Mononuclear cell (primary cell): ENCODE measurements at regions not wholly inside any gene's neighbourhood (a gene's known extent, or its start where the extent isn't known, plus 50 kb on each side); places are given as distances from the start of the nearest gene placed in this dataset.

ENCODE experiments used
- H3K27me3 ChIP-seq: 2 replicates; pipeline ENCODE4 v1.6.0; 2011; ENCODE audit warnings: low read length, control low read depth; ENCODE audit not compliant: insufficient read depth
- H3K4me1 ChIP-seq: 2 replicates; pipeline ENCODE4 v1.5.1; 2011; ENCODE audit warnings: mild to moderate bottlenecking, low read length, control low read depth; ENCODE audit not compliant: insufficient read depth
- H3K4me3 ChIP-seq: 2 replicates; pipeline ENCODE4 v1.5.1; 2011; ENCODE audit warnings: mild to moderate bottlenecking, low read length, moderate library complexity
- H3K9me3 ChIP-seq: 2 replicates; pipeline ENCODE4 v1.5.1; 2011; ENCODE audit warnings: low read depth, mild to moderate bottlenecking, control low read depth, low read length

GRCh38 chr1:199687321-199687720, 340.2 kb upstream of the NR5A2 start:
- H3K9me3 ChIP-seq = no peaks in the 10 kb centered on the region
- H3K4me1 ChIP-seq = peaks cover 22% of the 10 kb centered on the region
- H3K4me3 ChIP-seq = no peak overlapping the region
- no peaks in the 10 kb centered on the region for H3K27me3 ChIP-seq

- H3K27me3 ChIP-seq = no peaks in the 10 kb centered on the region
- no peak overlapping the region for H3K4me3 ChIP-seq
- H3K9me3 ChIP-seq = no peaks in the 10 kb centered on the region
- H3K4me1 ChIP-seq = peaks cover 23% of the 10 kb centered on the region
Observed at GRCh38 chr1:199688133-199688676, 339.3 kb upstream of the NR5A2 start.

- Histone ChIP-seq H3K4me3 (no peak overlapping the region), H3K4me1 (peaks cover 23% of the 10 kb centered on the region), H3K9me3 (no peaks in the 10 kb centered on the region)
Observed at GRCh38 chr1:199688774-199689173, 338.7 kb upstream of the NR5A2 start.

GRCh38 chr1:199690496-199690895, 337.0 kb upstream of the NR5A2 start:
- Histone ChIP-seq H3K27me3 (no peaks in the 10 kb centered on the region), H3K4me1 (peaks cover 23% of the 10 kb centered on the region), H3K4me3 (no peak overlapping the region), H3K9me3 (no peaks in the 10 kb centered on the region)

More at GRCh38 chr1:199688774-199689173, 338.7 kb upstream of the NR5A2 start:
- no peaks in the 10 kb centered on the region for H3K27me3 ChIP-seq

- H3K27me3 ChIP-seq = no peaks in the 10 kb centered on the region
- peaks cover 23% of the 10 kb centered on the region for H3K4me1 ChIP-seq
- H3K4me3 ChIP-seq = no peak overlapping the region
- no peaks in the 10 kb centered on the region for H3K9me3 ChIP-seq
Observed at GRCh38 chr1:199691540-199691939, 336.0 kb upstream of the NR5A2 start.

GRCh38 chr1:199693724-199694123, 333.8 kb upstream of the NR5A2 start:
- H3K9me3 ChIP-seq = no peaks in the 10 kb centered on the region
- H3K27me3 ChIP-seq = no peaks in the 10 kb centered on the region
- no peak overlapping the region for H3K4me3 ChIP-seq
- peaks cover 23% of the 10 kb centered on the region for H3K4me1 ChIP-seq

GRCh38 chr1:199696225-199696624, 331.3 kb upstream of the NR5A2 start:
- Histone ChIP-seq H3K4me1 (peaks cover 11% of the 10 kb centered on the region), H3K4me3 (no peak overlapping the region), H3K27me3 (no peaks in the 10 kb centered on the region), H3K9me3 (no peaks in the 10 kb centered on the region)

- no peaks in the 10 kb centered on the region for H3K27me3 ChIP-seq
- H3K4me3 ChIP-seq = no peak overlapping the region
- H3K9me3 ChIP-seq = no peaks in the 10 kb centered on the region
- H3K4me1 ChIP-seq = no peaks in the 10 kb centered on the region
Observed at GRCh38 chr1:199698222-199698621, 329.3 kb upstream of the NR5A2 start.

GRCh38 chr1:199700551-199700950, 327.0 kb upstream of the NR5A2 start:
- Histone ChIP-seq H3K4me1 (no peaks in the 10 kb centered on the region), H3K9me3 (no peaks in the 10 kb centered on the region), H3K27me3 (no peaks in the 10 kb centered on the region), H3K4me3 (no peak overlapping the region)

GRCh38 chr1:199701726-199702125, 325.8 kb upstream of the NR5A2 start:
- Histone ChIP-seq H3K4me1 (no peaks in the 10 kb centered on the region), H3K27me3 (no peaks in the 10 kb centered on the region), H3K9me3 (no peaks in the 10 kb centered on the region), H3K4me3 (no peak overlapping the region)

GRCh38 chr1:199704231-199704630, 323.3 kb upstream of the NR5A2 start:
- Histone ChIP-seq H3K4me3 (no peak overlapping the region), H3K9me3 (no peaks in the 10 kb centered on the region), H3K27me3 (no peaks in the 10 kb centered on the region), H3K4me1 (no peaks in the 10 kb centered on the region)

- Histone ChIP-seq H3K4me3 (no peak overlapping the region), H3K4me1 (no peaks in the 10 kb centered on the region), H3K9me3 (peaks cover 7% of the 10 kb centered on the region), H3K27me3 (no peaks in the 10 kb centered on the region)
Observed at GRCh38 chr1:199705825-199706224, 321.7 kb upstream of the NR5A2 start.

GRCh38 chr1:199706826-199707606, 320.5 kb upstream of the NR5A2 start:
- H3K9me3 ChIP-seq = peaks cover 17% of the 10 kb centered on the region
- H3K27me3 ChIP-seq = no peaks in the 10 kb centered on the region
- no peak overlapping the region for H3K4me3 ChIP-seq
- no peaks in the 10 kb centered on the region for H3K4me1 ChIP-seq

- Histone ChIP-seq H3K4me1 (no peaks in the 10 kb centered on the region), H3K27me3 (no peaks in the 10 kb centered on the region), H3K4me3 (no peak overlapping the region), H3K9me3 (peaks cover 17% of the 10 kb centered on the region)
Observed at GRCh38 chr1:199710974-199711373, 316.5 kb upstream of the NR5A2 start.

GRCh38 chr1:199716729-199717128, 310.8 kb upstream of the NR5A2 start:
- no peak overlapping the region for H3K4me3 ChIP-seq
- H3K4me1 ChIP-seq = no peaks in the 10 kb centered on the region
- H3K27me3 ChIP-seq = no peaks in the 10 kb centered on the region
- peaks cover 1% of the 10 kb centered on the region for H3K9me3 ChIP-seq
